Hematopoietic multipotent progenitor cell treated with erythropoietin and hydrocortisone succinate and interleukin-3 and kit ligand, for 4 days (in vitro differentiated cells): ENCODE measurements at regions not wholly inside any gene's neighbourhood (a gene's known extent, or its start where the extent isn't known, plus 50 kb on each side); places are given as distances from the start of the nearest gene placed in this dataset.

Experiments
- DNase-seq: peaks from one replicate; pipeline ENCODE4 v3.0.0-alpha.2; 2015

GRCh38 chr12:118611770-118612169 lies 235.4 kb downstream of the SUDS3 start:
- DNase-seq, result peak; percentile 5

- DNase-seq, result no peak
These were observed 241.5 kb downstream of the SUDS3 start for GRCh38 chr12:118617611-118618450.

GRCh38 chr12:118618695-118619094 lies 242.3 kb downstream of the SUDS3 start:
- no peak for DNase-seq

GRCh38 chr12:118625050-118625675 lies 248.8 kb downstream of the SUDS3 start:
- no peak for DNase-seq

- DNase-seq, result peak; percentile 22
These were observed 256.7 kb downstream of the SUDS3 start for GRCh38 chr12:118633071-118633470.

GRCh38 chr12:118635276-118635675 lies 258.9 kb downstream of the SUDS3 start:
- DNase-seq, result no peak

- DNase-seq, result no peak
These were observed 261.5 kb downstream of the SUDS3 start for GRCh38 chr12:118637767-118638370.

GRCh38 chr12:118641249-118641648 lies 264.9 kb downstream of the SUDS3 start:
- DNase-seq, result no peak

- peak; percentile 56 for DNase-seq
These were observed 268.9 kb downstream of the SUDS3 start for GRCh38 chr12:118645219-118645618.

- no peak for DNase-seq
These were observed 273.6 kb downstream of the SUDS3 start for GRCh38 chr12:118649765-118650585.

GRCh38 chr12:118650586-118650960 lies 274.2 kb downstream of the SUDS3 start:
- no peak for DNase-seq

- DNase-seq, result no peak
These were observed 275.1 kb downstream of the SUDS3 start for GRCh38 chr12:118651487-118651886.

GRCh38 chr12:118655588-118655987 lies 279.2 kb downstream of the SUDS3 start:
- DNase-seq, result no peak

- DNase-seq, result peak; percentile 8
These were observed 300.9 kb upstream of the SRRM4 start for GRCh38 chr12:118680356-118680963.

GRCh38 chr12:118682656-118683055 lies 298.7 kb upstream of the SRRM4 start:
- DNase-seq, result no peak

GRCh38 chr12:118685983-118686607 lies 295.2 kb upstream of the SRRM4 start:
- no peak for DNase-seq

- DNase-seq, result no peak
These were observed 291.5 kb upstream of the SRRM4 start for GRCh38 chr12:118689793-118690192.

GRCh38 chr12:118690506-118690905 lies 290.8 kb upstream of the SRRM4 start:
- DNase-seq, result no peak

- DNase-seq, result no peak
These were observed 287.1 kb upstream of the SRRM4 start for GRCh38 chr12:118694128-118694775.

GRCh38 chr12:118704527-118705241 lies 276.7 kb upstream of the SRRM4 start:
- DNase-seq, result no peak

GRCh38 chr12:118706437-118706836 lies 274.9 kb upstream of the SRRM4 start:
- no peak for DNase-seq
